Esophagus muscularis mucosa (tissue), 4 donors: ENCODE measurements at regions not wholly inside any gene's neighbourhood (a gene's known extent, or its start where the extent isn't known, plus 50 kb on each side); places are given as distances from the start of the nearest gene placed in this dataset.
A peak's percentile ranks its signal among the peaks of the same experiment; 100 is the strongest.

ENCODE experiments used
- DNase-seq: peaks from one replicate; pipeline ENCODE4 v3.0.0-alpha.2; 2017; ENCODE audit errors: extremely low spot score
- H3K27ac ChIP-seq, 4 donors: fragments of 200-600 bp; sonication (generic); replicated peaks in 1 of 4; 1 replicate in 3 of 4; 2 replicates in 1 of 4; pipeline ENCODE4 v1.5.1; 2016 to 2019; ENCODE audit warnings: mild to moderate bottlenecking in 1 of 4
- H3K27me3 ChIP-seq, 4 donors: fragments of 200-600 bp; sonication (generic); one replicate each; pipeline versions ENCODE4 v1.5.1 to v1.6.0; 2016 to 2019
- H3K36me3 ChIP-seq, 4 donors: fragments of 200-600 bp; sonication (generic); one replicate each; pipeline ENCODE4 v1.5.1; 2016 to 2019
- H3K4me1 ChIP-seq, 4 donors: fragments of 200-600 bp; sonication (generic); one replicate each; pipeline ENCODE4 v1.5.1; 2016 to 2019
- H3K4me3 ChIP-seq, 4 donors: fragments of 200-600 bp; sonication (generic); 1 replicate in 2 of 4; 2 replicates in 2 of 4; pipeline ENCODE4 v1.5.1; 2016 to 2019; ENCODE audit warnings: mild to moderate bottlenecking in 4 of 4, moderate library complexity in 1 of 4
- H3K9me3 ChIP-seq, 4 donors: fragments of 200-600 bp; sonication (generic); 1 replicate in 3 of 4; 2 replicates in 1 of 4; pipeline ENCODE4 v1.5.1; 2016 to 2019
- EP300 ChIP-seq: sonication (generic); formaldehyde crosslinking; IDR thresholded peaks from one replicate; pipeline ENCODE4 v1.6.1; 2017; ENCODE audit warnings: antibody characterized with exemption
- POLR2A ChIP-seq: fragments of 450-650 bp; IDR thresholded peaks from one replicate; pipeline ENCODE4 v1.6.1; 2017; ENCODE audit warnings: antibody characterized with exemption, moderate library complexity, mild to moderate bottlenecking, low read depth
- POLR2AphosphoS5 ChIP-seq, 2 donors: sonication (generic); formaldehyde crosslinking; IDR thresholded peaks; one replicate each; pipeline ENCODE4 v1.6.1; 2017; ENCODE audit warnings: antibody characterized with exemption in 2 of 2
- WGBS: methylation state at CpG from one replicate; pipeline ENCODE4 v1.1.5; 2018; 5-methylcytosine and 5-hydroxymethylcytosine counted together
- intact Hi-C: fragments of 100-400 bp; cut with DNase I; formaldehyde crosslinking; loops from one replicate; pipeline ENCODE4 v1.15.1; 2023
- TF ChIP-seq, protein P1 (sequence below), 3 experiments: fragments of 200-600 bp in 2 of 3; fragments of 450-650 bp in 1 of 3; sonication (generic) in 2 of 3; IDR thresholded peaks; one replicate each; pipeline ENCODE4 v1.5.1; 2017 to 2019; ENCODE audit warnings: antibody characterized with exemption in 3 of 3, mild to moderate bottlenecking in 2 of 3, moderate library complexity in 1 of 3

DNA sequence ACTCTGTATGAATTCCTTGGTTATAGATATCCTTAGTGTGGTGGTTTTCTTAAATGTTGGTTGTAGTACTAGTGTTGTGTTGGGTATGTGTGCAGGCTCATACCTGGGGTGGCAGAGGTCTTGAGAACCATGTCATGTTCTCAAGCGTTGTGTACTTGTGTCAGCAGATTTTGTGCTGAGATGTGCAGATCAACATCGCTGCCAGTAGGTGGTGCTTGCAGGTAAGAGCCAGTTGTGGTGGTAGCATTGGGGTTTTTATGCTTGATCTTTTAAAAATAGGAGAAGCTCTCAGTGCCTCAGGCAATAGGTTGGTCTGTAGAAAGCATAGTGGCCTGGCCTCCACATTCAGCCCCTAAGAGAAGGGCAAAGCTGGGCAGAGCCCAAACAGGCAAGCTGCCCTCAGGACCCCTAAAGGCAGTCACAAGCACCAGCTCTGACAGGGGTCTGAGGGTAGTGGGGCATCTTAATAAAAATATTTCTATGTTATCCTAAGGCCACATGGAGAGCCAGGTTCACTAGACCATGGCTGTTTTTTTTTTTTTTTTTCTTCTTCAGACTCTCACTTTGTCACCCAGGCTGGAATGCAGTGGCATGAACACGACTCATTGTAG is 164.0 kb downstream of the IL20RB start:
- H3K27ac ChIP-seq: no peak overlapping the region
- TF ChIP-seq POLR2AphosphoS5 (IDR thresholded peaks at IDR 0.05): no peak
- TF ChIP-seq, protein P1, sequence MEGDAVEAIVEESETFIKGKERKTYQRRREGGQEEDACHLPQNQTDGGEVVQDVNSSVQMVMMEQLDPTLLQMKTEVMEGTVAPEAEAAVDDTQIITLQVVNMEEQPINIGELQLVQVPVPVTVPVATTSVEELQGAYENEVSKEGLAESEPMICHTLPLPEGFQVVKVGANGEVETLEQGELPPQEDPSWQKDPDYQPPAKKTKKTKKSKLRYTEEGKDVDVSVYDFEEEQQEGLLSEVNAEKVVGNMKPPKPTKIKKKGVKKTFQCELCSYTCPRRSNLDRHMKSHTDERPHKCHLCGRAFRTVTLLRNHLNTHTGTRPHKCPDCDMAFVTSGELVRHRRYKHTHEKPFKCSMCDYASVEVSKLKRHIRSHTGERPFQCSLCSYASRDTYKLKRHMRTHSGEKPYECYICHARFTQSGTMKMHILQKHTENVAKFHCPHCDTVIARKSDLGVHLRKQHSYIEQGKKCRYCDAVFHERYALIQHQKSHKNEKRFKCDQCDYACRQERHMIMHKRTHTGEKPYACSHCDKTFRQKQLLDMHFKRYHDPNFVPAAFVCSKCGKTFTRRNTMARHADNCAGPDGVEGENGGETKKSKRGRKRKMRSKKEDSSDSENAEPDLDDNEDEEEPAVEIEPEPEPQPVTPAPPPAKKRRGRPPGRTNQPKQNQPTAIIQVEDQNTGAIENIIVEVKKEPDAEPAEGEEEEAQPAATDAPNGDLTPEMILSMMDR (IDR thresholded peaks at IDR 0.05): peak; percentile 26 to 50 (median 34)
- no peaks in the 10 kb centered on the region for H3K27me3 ChIP-seq
- no peaks in the 10 kb centered on the region for H3K4me1 ChIP-seq
- H3K9me3 ChIP-seq: no peaks in the 10 kb centered on the region
- intact Hi-C loops: no loop called here
- no peaks in the 10 kb centered on the region for H3K36me3 ChIP-seq
- no peak overlapping the region for H3K4me3 ChIP-seq
- DNase-seq: no peak
- WGBS: 30% methylated on average over 3 of the region's 3 CpGs

DNA sequence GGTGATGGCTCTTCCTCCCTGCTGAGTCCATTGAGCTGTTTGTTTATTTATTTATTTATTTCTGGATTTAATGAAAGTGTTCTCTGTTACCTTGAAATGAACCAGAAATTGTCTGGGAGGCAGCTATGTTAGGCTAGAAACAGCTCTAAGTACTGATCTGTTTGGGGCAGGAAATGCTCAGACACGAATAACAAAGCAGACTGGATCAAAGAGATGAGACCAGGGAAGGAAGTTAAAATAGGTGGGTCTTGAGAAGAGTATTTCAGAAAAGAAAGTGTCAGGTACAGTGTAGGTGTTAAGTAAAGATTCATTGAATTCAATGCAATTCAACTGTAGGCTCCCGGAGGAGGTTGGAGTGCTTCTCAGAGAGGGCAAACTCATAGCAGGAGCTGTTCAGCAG is 173.3 kb downstream of the IL20RB start:
- H3K36me3 ChIP-seq: no peaks in the 10 kb centered on the region
- DNase-seq: no peak
- no peaks in the 10 kb centered on the region for H3K4me1 ChIP-seq
- no peak overlapping the region for H3K4me3 ChIP-seq
- 76% methylated on average over 2 of the region's 2 CpGs for WGBS
- H3K27ac ChIP-seq: no peak overlapping the region
- no peaks in the 10 kb centered on the region for H3K27me3 ChIP-seq
- H3K9me3 ChIP-seq: no peaks in the 10 kb centered on the region
- intact Hi-C loops: no loop called here
- TF ChIP-seq, protein P1 (IDR thresholded peaks at IDR 0.05): no peak
- TF ChIP-seq POLR2A (no peak), POLR2AphosphoS5 (IDR thresholded peaks at IDR 0.05) (no peak), EP300 (no peak)

DNA sequence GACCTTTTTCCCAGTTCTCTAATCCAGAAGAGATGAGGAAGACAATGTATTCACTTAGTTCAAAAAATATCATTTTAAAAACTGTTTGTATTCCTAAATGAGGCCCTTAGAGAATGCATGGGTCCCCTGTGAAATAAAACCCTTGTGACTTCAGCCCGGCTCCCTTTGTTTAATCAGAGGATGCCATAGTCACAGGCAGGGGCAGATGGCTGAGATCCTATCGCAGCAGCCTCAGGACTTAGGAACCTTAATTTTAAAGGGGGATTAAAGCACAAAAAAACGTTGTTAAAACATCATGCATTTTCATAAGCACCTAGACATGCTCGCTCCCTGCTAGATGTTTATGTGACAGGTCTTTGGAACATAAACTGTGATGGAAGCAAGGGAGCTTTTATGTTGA is 176.6 kb downstream of the IL20RB start:
- Histone ChIP-seq H3K9me3 (no peaks in the 10 kb centered on the region), H3K27ac (no peak overlapping the region), H3K4me1 (no peaks in the 10 kb centered on the region), H3K36me3 (no peaks in the 10 kb centered on the region), H3K4me3 (no peak overlapping the region), H3K27me3 (no peaks in the 10 kb centered on the region)
- intact Hi-C loops: no loop called here
- WGBS: 23% methylated on average over 4 of the region's 4 CpGs
- TF ChIP-seq, protein P1 (IDR thresholded peaks at IDR 0.05): no peak
- no peak for TF ChIP-seq EP300
- no peak for TF ChIP-seq POLR2AphosphoS5 (IDR thresholded peaks at IDR 0.05)
- TF ChIP-seq POLR2A: no peak
- DNase-seq: no peak

DNA sequence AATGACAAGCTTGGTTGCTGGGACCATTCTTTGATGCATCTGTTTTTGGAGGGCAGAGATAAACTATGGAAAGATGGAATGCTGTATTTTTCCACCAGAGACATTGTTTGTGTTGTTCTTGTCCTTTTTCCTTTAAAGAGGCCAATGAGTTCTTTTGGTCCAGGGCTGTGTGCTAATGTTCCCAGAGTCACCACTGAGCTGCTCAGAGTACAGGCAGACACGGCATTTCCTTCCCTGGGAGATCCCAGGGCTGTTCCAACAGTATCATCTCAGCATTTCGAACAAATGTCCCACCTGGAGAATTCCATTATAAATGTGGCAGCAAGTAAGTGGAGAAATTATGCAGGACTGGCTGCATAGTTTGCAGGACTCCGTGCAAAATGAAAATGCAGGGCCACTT is 190.6 kb downstream of the IL20RB start:
- intact Hi-C loops: no loop called here
- DNase-seq: peak; percentile 53
- Histone ChIP-seq H3K4me3 (no peak overlapping the region), H3K27me3 (no peaks in the 10 kb centered on the region), H3K9me3 (no peaks in the 10 kb centered on the region), H3K4me1 (no peaks in the 10 kb centered on the region), H3K27ac (no peak overlapping the region), H3K36me3 (no peaks in the 10 kb centered on the region)
- TF ChIP-seq POLR2A: no peak
- 65% methylated on average over 3 of the region's 3 CpGs for WGBS

DNA sequence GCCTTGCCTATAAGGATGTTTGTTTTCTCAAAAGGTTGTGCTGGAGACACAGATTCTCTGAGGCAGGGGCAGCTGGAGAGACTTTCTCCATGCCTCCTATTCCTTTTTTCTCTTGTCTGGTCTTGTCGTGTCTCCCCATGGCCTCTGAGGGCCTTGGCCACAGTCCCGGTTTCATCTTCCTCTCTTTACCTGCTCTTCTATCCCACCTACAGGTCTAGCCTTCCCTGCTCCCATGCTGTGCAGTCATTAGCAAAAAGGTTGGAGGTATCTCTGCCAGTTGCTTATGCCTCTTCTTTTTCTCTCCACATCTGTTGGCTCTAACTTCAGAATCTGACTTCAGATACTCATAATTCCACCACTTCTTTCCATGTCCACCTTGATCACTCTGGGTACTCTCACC is 191.1 kb downstream of the IL20RB start:
- Histone ChIP-seq H3K9me3 (no peaks in the 10 kb centered on the region), H3K36me3 (no peaks in the 10 kb centered on the region), H3K4me1 (no peaks in the 10 kb centered on the region), H3K27ac (no peak overlapping the region), H3K4me3 (no peak overlapping the region), H3K27me3 (no peaks in the 10 kb centered on the region)
- DNase-seq: peak; percentile 45
- TF ChIP-seq, protein P1 (IDR thresholded peaks at IDR 0.05): no peak
- no peak for TF ChIP-seq POLR2A
- no peak for TF ChIP-seq EP300
- TF ChIP-seq POLR2AphosphoS5 (IDR thresholded peaks at IDR 0.05): no peak
- intact Hi-C loops: no loop called here
- 33% methylated on average over 2 of the region's 2 CpGs for WGBS
